ENCODE measurements at regions not wholly inside any gene's neighbourhood (a gene's known extent, or its start where the extent isn't known, plus 50 kb on each side); places are given as distances from the start of the nearest gene placed in this dataset.
"Not testable (repeated sequence)": the region's sequence is repeated elsewhere in the genome, so short reads cannot be mapped to it uniquely, and the experiment has no call there.

GRCh38 chr6:167689751-167690150, 137.0 kb upstream of the AFDN start:
- intact Hi-C loops (cut with micrococcal nuclease), result no loop called here

- intact Hi-C loops (cut with micrococcal nuclease), result not testable (repeated sequence)
These were observed 136.4 kb upstream of the AFDN start for GRCh38 chr6:167690167-167690922.

GRCh38 chr6:167690931-167691330, 135.8 kb upstream of the AFDN start:
- intact Hi-C loops (cut with micrococcal nuclease), result no loop called here

- intact Hi-C loops (cut with micrococcal nuclease), result no loop called here
These were observed 135.0 kb upstream of the AFDN start for GRCh38 chr6:167691533-167692312.

GRCh38 chr6:167693478-167693877, 133.2 kb upstream of the AFDN start:
- intact Hi-C loops (cut with micrococcal nuclease), result not testable (repeated sequence)

GRCh38 chr6:167695831-167696230, 130.9 kb upstream of the AFDN start:
- intact Hi-C loops (cut with micrococcal nuclease), result no loop called here

- intact Hi-C loops (cut with micrococcal nuclease), result no loop called here
These were observed 130.4 kb upstream of the AFDN start for GRCh38 chr6:167696296-167696695.

- intact Hi-C loops (cut with micrococcal nuclease), result no loop called here
These were observed 129.4 kb upstream of the AFDN start for GRCh38 chr6:167697316-167697715.

- intact Hi-C loops (cut with micrococcal nuclease), result no loop called here
These were observed 128.2 kb upstream of the AFDN start for GRCh38 chr6:167698540-167698939.

- intact Hi-C loops (cut with micrococcal nuclease), result loop anchor here (1.0 kb wide), 1 partner anchor 8 kb away; no protein-coding TSS in a partner anchor
These were observed 127.4 kb upstream of the AFDN start for GRCh38 chr6:167699141-167699931.

- intact Hi-C loops (cut with micrococcal nuclease), result loop anchor here (10.0 kb wide), 1 partner anchor 745 kb away; the partner anchor contains the start of gene RNASET2
These were observed 126.5 kb upstream of the AFDN start for GRCh38 chr6:167700199-167700598.

- intact Hi-C loops (cut with micrococcal nuclease), result loop anchor here (10.0 kb wide), 1 partner anchor 746 kb away; the partner anchor contains the start of gene RNASET2
These were observed 125.7 kb upstream of the AFDN start for GRCh38 chr6:167701010-167701409.

- intact Hi-C loops (cut with micrococcal nuclease), result loop anchor here (10.0 kb wide), 1 partner anchor 748 kb away; the partner anchor contains the start of gene RNASET2
These were observed 124.4 kb upstream of the AFDN start for GRCh38 chr6:167702241-167702827.

- intact Hi-C loops (cut with micrococcal nuclease), result loop anchor here (10.0 kb wide), 1 partner anchor 749 kb away; the partner anchor contains the start of gene RNASET2
These were observed 123.4 kb upstream of the AFDN start for GRCh38 chr6:167703347-167703746.

GRCh38 chr6:167703781-167704180, 122.9 kb upstream of the AFDN start:
- intact Hi-C loops (cut with micrococcal nuclease), result loop anchor here (10.0 kb wide), 1 partner anchor 749 kb away; the partner anchor contains the start of gene RNASET2

GRCh38 chr6:167704396-167704901, 122.3 kb upstream of the AFDN start:
- intact Hi-C loops (cut with micrococcal nuclease), result loop anchor here (10.0 kb wide), 1 partner anchor 750 kb away; the partner anchor contains the start of gene RNASET2

GRCh38 chr6:167705211-167705750, 121.4 kb upstream of the AFDN start:
- intact Hi-C loops (cut with micrococcal nuclease), result loop anchor here (5.0 to 10.0 kb wide), 2 partner anchors 122 to 750 kb away; partner anchors contain the start of genes AFDN and RNASET2

- intact Hi-C loops (cut with micrococcal nuclease), result loop anchor here (1.0 to 10.0 kb wide), 3 partner anchors 7 to 752 kb away; partner anchors contain the start of genes AFDN and RNASET2
These were observed 120.2 kb upstream of the AFDN start for GRCh38 chr6:167706313-167707109.

Data from T-helper 2 cell treated with Interferon-gamma antibody and Interleukin-4, amounts not matched to agents 100 ng/mL and 5 ng/mL, for 36 hours (primary cell).